ENCODE measurements at regions not wholly inside any gene's neighbourhood (a gene's known extent, or its start where the extent isn't known, plus 50 kb on each side); places are given as distances from the start of the nearest gene placed in this dataset.

- Histone ChIP-seq H3K4me3 (ENCODE audit: low read length, poor library complexity, severe bottlenecking) (no peak overlapping the region), H3F3A (ENCODE audit: low read depth) (no peaks in the 10 kb centered on the region), H3K79me2 (ENCODE audit: insufficient read depth, low read length) (no peaks in the 10 kb centered on the region), H3K9ac (ENCODE audit: low read depth, low read length, poor library complexity, severe bottlenecking) (no peak overlapping the region), H2AFZ (ENCODE audit: low read length) (no peak overlapping the region), H3K4me2 (ENCODE audit: low read depth, low read length, poor library complexity, severe bottlenecking) (no peak overlapping the region), H3K36me3 (ENCODE audit: insufficient read depth, low read length) (no peaks in the 10 kb centered on the region), H3K4me1 (ENCODE audit: insufficient read depth, low read length, poor library complexity, severe bottlenecking) (peaks cover 12% of the 10 kb centered on the region), H3K9me2 (replicated peaks; ENCODE audit: low read depth, low read length) (no peaks in the 10 kb centered on the region), H3K27me3 (ENCODE audit: insufficient read depth, low read length, poor library complexity, severe bottlenecking) (no peaks in the 10 kb centered on the region), H4K20me1 (ENCODE audit: insufficient read depth, low read length, poor library complexity, severe bottlenecking) (no peaks in the 10 kb centered on the region), H3K9me3 (ENCODE audit: insufficient read depth, low read depth, low read length) (no peaks in the 10 kb centered on the region)
- TF ChIP-seq EZH2phosphoT487 (IDR thresholded peaks at IDR 0.05; ENCODE audit: borderline replicate concordance) (no peak), CTCF (conservative IDR thresholded peaks at IDR 0.05; ENCODE audit: low read length) (no peak)
These were observed 111.1 kb upstream of the ANO1 start for GRCh38 chr11:69966910-69967483.

- H3K4me2 ChIP-seq (ENCODE audit: low read depth, low read length, poor library complexity, severe bottlenecking) = no peak overlapping the region
These were observed 110.6 kb upstream of the ANO1 start for GRCh38 chr11:69967484-69967883.

GRCh38 chr11:69968396-69969347, 109.4 kb upstream of the ANO1 start:
- H3K27me3 ChIP-seq (ENCODE audit: insufficient read depth, low read length, poor library complexity, severe bottlenecking) = no peaks in the 10 kb centered on the region
- peaks cover 15% of the 10 kb centered on the region for H3K4me1 ChIP-seq (ENCODE audit: insufficient read depth, low read length, poor library complexity, severe bottlenecking)
- H3K9ac ChIP-seq (ENCODE audit: low read depth, low read length, poor library complexity, severe bottlenecking) = no peak overlapping the region
- H3K4me2 ChIP-seq (ENCODE audit: low read depth, low read length, poor library complexity, severe bottlenecking) = no peak overlapping the region
- no peaks in the 10 kb centered on the region for H3K36me3 ChIP-seq (ENCODE audit: insufficient read depth, low read length)
- H3K79me2 ChIP-seq (ENCODE audit: insufficient read depth, low read length) = no peaks in the 10 kb centered on the region
- H3F3A ChIP-seq (ENCODE audit: low read depth) = no peaks in the 10 kb centered on the region
- H2AFZ ChIP-seq (ENCODE audit: low read length) = no peak overlapping the region
- no peak overlapping the region for H3K4me3 ChIP-seq (ENCODE audit: low read length, poor library complexity, severe bottlenecking)
- TF ChIP-seq CTCF (conservative IDR thresholded peaks at IDR 0.05; ENCODE audit: low read length) (no peak), EZH2phosphoT487 (IDR thresholded peaks at IDR 0.05; ENCODE audit: borderline replicate concordance) (no peak)
- H3K9me3 ChIP-seq (ENCODE audit: insufficient read depth, low read depth, low read length) = no peaks in the 10 kb centered on the region
- no peaks in the 10 kb centered on the region for H4K20me1 ChIP-seq (ENCODE audit: insufficient read depth, low read length, poor library complexity, severe bottlenecking)
- no peaks in the 10 kb centered on the region for H3K9me2 ChIP-seq (replicated peaks; ENCODE audit: low read depth, low read length)

More at GRCh38 chr11:69967484-69967883, 110.6 kb upstream of the ANO1 start:
- H2AFZ ChIP-seq (ENCODE audit: low read length) = no peak overlapping the region
- H4K20me1 ChIP-seq (ENCODE audit: insufficient read depth, low read length, poor library complexity, severe bottlenecking) = no peaks in the 10 kb centered on the region
- no peaks in the 10 kb centered on the region for H3K79me2 ChIP-seq (ENCODE audit: insufficient read depth, low read length)
- H3K27me3 ChIP-seq (ENCODE audit: insufficient read depth, low read length, poor library complexity, severe bottlenecking) = no peaks in the 10 kb centered on the region
- no peak overlapping the region for H3K4me3 ChIP-seq (ENCODE audit: low read length, poor library complexity, severe bottlenecking)
- no peaks in the 10 kb centered on the region for H3K9me2 ChIP-seq (replicated peaks; ENCODE audit: low read depth, low read length)
- no peaks in the 10 kb centered on the region for H3F3A ChIP-seq (ENCODE audit: low read depth)
- peaks cover 17% of the 10 kb centered on the region for H3K4me1 ChIP-seq (ENCODE audit: insufficient read depth, low read length, poor library complexity, severe bottlenecking)
- H3K36me3 ChIP-seq (ENCODE audit: insufficient read depth, low read length) = no peaks in the 10 kb centered on the region
- no peak overlapping the region for H3K9ac ChIP-seq (ENCODE audit: low read depth, low read length, poor library complexity, severe bottlenecking)
- no peaks in the 10 kb centered on the region for H3K9me3 ChIP-seq (ENCODE audit: insufficient read depth, low read depth, low read length)
- TF ChIP-seq EZH2phosphoT487 (IDR thresholded peaks at IDR 0.05; ENCODE audit: borderline replicate concordance) (no peak), CTCF (conservative IDR thresholded peaks at IDR 0.05; ENCODE audit: low read length) (no peak)
